GM23338 (cell line): ENCODE measurements at regions not wholly inside any gene's neighbourhood (a gene's known extent, or its start where the extent isn't known, plus 50 kb on each side); places are given as distances from the start of the nearest gene placed in this dataset.

Experiments
- CREB1 ChIP-seq: fragments of 250-450 bp; sonication (Bioruptor Pico); IDR thresholded peaks from 2 replicates; pipeline ENCODE4 v1.5.0; 2020; ENCODE audit warnings: low read depth, mild to moderate bottlenecking, moderate library complexity
- EZH2 ChIP-seq: fragments of 200-600 bp; sonication (generic); IDR thresholded peaks from one replicate; pipeline ENCODE4 v1.8.0; 2017; ENCODE audit warnings: antibody characterized with exemption, mild to moderate bottlenecking, low read depth; ENCODE audit not compliant: unreplicated experiment
- EZH2phosphoT487 ChIP-seq: fragments of 200-600 bp; sonication (generic); IDR thresholded peaks from one replicate; pipeline ENCODE4 v1.8.1; 2018; ENCODE audit warnings: antibody characterized with exemption; ENCODE audit not compliant: unreplicated experiment
- JUNB ChIP-seq: IDR thresholded peaks from one replicate; pipeline ENCODE4 v1.6.1; 2016; ENCODE audit warnings: antibody characterized with exemption; ENCODE audit not compliant: unreplicated experiment
- NANOG ChIP-seq: IDR thresholded peaks from 2 replicates; pipeline ENCODE4 v1.6.1; 2016; ENCODE audit warnings: antibody characterized with exemption, borderline replicate concordance
- POLR2AphosphoS5 ChIP-seq: IDR thresholded peaks from 2 replicates; pipeline ENCODE4 v1.6.1; 2016; ENCODE audit warnings: antibody characterized with exemption, low read depth
- STAT1 ChIP-seq: IDR thresholded peaks from one replicate; pipeline ENCODE4 v1.6.1; 2016; ENCODE audit warnings: antibody characterized with exemption; ENCODE audit not compliant: unreplicated experiment
- ZNF114 ChIP-seq: fragments of 250-450 bp; sonication (Bioruptor Pico); IDR thresholded peaks from 2 replicates; pipeline ENCODE4 v1.5.0; 2020; ENCODE audit warnings: mild to moderate bottlenecking, moderate library complexity
- ZNF331 ChIP-seq: fragments of 250-450 bp; sonication (Bioruptor Pico); IDR thresholded peaks from 2 replicates; pipeline ENCODE4 v1.5.0; 2020; ENCODE audit warnings: low read depth, mild to moderate bottlenecking, moderate library complexity
- TF ChIP-seq, protein P1 (sequence below), 2 experiments: fragments of 200-600 bp in 1 of 2; sonication (generic) in 1 of 2; conservative IDR thresholded peaks; 2 replicates each; pipeline versions ENCODE4 v1.5.1 to v1.6.1; 2016 to 2017; ENCODE audit warnings: antibody characterized with exemption in 2 of 2, low read depth in 2 of 2, mild to moderate bottlenecking in 2 of 2, moderate library complexity in 1 of 2
- TF ChIP-seq, protein P2 (sequence below): IDR thresholded peaks from one replicate; pipeline ENCODE4 v1.6.1; 2018; ENCODE audit warnings: antibody characterized with exemption; ENCODE audit not compliant: unreplicated experiment

DNA sequence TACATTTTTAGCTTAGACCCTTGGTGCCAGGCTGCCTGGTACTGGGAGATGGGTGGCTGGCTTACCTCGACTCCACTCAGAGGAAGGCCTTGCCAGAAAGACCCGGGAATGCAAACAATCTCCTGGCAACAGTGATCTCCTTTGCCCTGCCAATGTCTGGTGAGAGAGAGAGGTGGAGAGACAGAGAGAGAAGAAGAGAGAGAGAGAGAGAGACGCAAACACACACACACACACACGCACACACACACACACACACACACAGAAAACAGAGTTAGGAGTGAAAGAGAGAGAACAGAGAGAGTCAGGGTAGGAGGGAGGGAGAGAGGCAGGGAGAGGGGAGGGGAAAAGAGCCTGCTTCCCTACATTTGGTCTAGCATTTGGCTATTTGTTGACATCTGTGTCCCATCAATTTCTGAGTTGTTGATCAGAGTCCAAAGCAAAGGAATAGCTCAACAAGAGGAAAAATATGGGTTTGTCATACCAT is 181.6 kb upstream of the MAP1B start:
- TF ChIP-seq POLR2AphosphoS5 (no peak), EZH2 (no peak), EZH2phosphoT487 (no peak), JUNB (no peak), ZNF331 (CRISPR knock-in tag) (no peak), ZNF114 (no peak), NANOG (no peak), CREB1 (CRISPR knock-in tag) (no peak), STAT1 (no peak)
- TF ChIP-seq, protein P1, sequence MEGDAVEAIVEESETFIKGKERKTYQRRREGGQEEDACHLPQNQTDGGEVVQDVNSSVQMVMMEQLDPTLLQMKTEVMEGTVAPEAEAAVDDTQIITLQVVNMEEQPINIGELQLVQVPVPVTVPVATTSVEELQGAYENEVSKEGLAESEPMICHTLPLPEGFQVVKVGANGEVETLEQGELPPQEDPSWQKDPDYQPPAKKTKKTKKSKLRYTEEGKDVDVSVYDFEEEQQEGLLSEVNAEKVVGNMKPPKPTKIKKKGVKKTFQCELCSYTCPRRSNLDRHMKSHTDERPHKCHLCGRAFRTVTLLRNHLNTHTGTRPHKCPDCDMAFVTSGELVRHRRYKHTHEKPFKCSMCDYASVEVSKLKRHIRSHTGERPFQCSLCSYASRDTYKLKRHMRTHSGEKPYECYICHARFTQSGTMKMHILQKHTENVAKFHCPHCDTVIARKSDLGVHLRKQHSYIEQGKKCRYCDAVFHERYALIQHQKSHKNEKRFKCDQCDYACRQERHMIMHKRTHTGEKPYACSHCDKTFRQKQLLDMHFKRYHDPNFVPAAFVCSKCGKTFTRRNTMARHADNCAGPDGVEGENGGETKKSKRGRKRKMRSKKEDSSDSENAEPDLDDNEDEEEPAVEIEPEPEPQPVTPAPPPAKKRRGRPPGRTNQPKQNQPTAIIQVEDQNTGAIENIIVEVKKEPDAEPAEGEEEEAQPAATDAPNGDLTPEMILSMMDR (conservative IDR thresholded peaks at IDR 0.05; ENCODE audit: low read depth in 2 of 2): no peak
- TF ChIP-seq, protein P2, sequence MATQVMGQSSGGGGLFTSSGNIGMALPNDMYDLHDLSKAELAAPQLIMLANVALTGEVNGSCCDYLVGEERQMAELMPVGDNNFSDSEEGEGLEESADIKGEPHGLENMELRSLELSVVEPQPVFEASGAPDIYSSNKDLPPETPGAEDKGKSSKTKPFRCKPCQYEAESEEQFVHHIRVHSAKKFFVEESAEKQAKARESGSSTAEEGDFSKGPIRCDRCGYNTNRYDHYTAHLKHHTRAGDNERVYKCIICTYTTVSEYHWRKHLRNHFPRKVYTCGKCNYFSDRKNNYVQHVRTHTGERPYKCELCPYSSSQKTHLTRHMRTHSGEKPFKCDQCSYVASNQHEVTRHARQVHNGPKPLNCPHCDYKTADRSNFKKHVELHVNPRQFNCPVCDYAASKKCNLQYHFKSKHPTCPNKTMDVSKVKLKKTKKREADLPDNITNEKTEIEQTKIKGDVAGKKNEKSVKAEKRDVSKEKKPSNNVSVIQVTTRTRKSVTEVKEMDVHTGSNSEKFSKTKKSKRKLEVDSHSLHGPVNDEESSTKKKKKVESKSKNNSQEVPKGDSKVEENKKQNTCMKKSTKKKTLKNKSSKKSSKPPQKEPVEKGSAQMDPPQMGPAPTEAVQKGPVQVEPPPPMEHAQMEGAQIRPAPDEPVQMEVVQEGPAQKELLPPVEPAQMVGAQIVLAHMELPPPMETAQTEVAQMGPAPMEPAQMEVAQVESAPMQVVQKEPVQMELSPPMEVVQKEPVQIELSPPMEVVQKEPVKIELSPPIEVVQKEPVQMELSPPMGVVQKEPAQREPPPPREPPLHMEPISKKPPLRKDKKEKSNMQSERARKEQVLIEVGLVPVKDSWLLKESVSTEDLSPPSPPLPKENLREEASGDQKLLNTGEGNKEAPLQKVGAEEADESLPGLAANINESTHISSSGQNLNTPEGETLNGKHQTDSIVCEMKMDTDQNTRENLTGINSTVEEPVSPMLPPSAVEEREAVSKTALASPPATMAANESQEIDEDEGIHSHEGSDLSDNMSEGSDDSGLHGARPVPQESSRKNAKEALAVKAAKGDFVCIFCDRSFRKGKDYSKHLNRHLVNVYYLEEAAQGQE: no peak
